Chondrocyte (in vitro differentiated cells): ENCODE measurements at regions not wholly inside any gene's neighbourhood (a gene's known extent, or its start where the extent isn't known, plus 50 kb on each side); places are given as distances from the start of the nearest gene placed in this dataset.

Experiments
- DNase-seq: peaks from one replicate; pipeline ENCODE4 v3.0.0; 2021; ENCODE audit warnings: mixed read lengths, low spot score
- H3K27ac Mint-ChIP-seq: one replicate; pipeline ENCODE4 v1.8.0; 2021; ENCODE audit warnings: mild to moderate bottlenecking, moderate library complexity, mixed read lengths; ENCODE audit not compliant: unreplicated experiment
- H3K27me3 Mint-ChIP-seq: 2 replicates; pipeline ENCODE4 v1.8.0; 2021; ENCODE audit warnings: low read depth, mixed read lengths
- H3K36me3 Mint-ChIP-seq: 2 replicates; pipeline ENCODE4 v1.8.0; 2021; ENCODE audit warnings: low read depth, mixed read lengths
- H3K4me1 Mint-ChIP-seq: 2 replicates; pipeline ENCODE4 v1.8.0; 2021; ENCODE audit warnings: low read depth, mild to moderate bottlenecking, mixed read lengths
- H3K4me3 Mint-ChIP-seq: one replicate; pipeline ENCODE4 v1.8.0; 2021; ENCODE audit warnings: mild to moderate bottlenecking, moderate library complexity, mixed read lengths; ENCODE audit not compliant: unreplicated experiment
- H3K9me3 Mint-ChIP-seq: 2 replicates; pipeline ENCODE4 v1.8.0; 2021; ENCODE audit warnings: low read depth, mixed read lengths
- TF ChIP-seq, protein P1 (sequence below): fragments of 200-600 bp; sonication (generic); IDR thresholded peaks from 2 replicates; pipeline ENCODE4 v1.5.0; 2021; ENCODE audit warnings: antibody characterized with exemption, mild to moderate bottlenecking, moderate library complexity

- Mint-ChIP-seq H3K36me3 (peaks cover 12% of the 10 kb centered on the region), H3K4me3 (no peak overlapping the region), H3K4me1 (no peaks in the 10 kb centered on the region), H3K9me3 (peaks cover 26% of the 10 kb centered on the region), H3K27ac (no peak overlapping the region), H3K27me3 (peaks cover 27% of the 10 kb centered on the region)
- no peak for DNase-seq
- TF ChIP-seq, protein P1, sequence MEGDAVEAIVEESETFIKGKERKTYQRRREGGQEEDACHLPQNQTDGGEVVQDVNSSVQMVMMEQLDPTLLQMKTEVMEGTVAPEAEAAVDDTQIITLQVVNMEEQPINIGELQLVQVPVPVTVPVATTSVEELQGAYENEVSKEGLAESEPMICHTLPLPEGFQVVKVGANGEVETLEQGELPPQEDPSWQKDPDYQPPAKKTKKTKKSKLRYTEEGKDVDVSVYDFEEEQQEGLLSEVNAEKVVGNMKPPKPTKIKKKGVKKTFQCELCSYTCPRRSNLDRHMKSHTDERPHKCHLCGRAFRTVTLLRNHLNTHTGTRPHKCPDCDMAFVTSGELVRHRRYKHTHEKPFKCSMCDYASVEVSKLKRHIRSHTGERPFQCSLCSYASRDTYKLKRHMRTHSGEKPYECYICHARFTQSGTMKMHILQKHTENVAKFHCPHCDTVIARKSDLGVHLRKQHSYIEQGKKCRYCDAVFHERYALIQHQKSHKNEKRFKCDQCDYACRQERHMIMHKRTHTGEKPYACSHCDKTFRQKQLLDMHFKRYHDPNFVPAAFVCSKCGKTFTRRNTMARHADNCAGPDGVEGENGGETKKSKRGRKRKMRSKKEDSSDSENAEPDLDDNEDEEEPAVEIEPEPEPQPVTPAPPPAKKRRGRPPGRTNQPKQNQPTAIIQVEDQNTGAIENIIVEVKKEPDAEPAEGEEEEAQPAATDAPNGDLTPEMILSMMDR: no peak
Measured at GRCh38 chr15:69685512-69686452, 233.2 kb downstream of the RPLP1 start.

- Mint-ChIP-seq H3K4me1 (no peaks in the 10 kb centered on the region), H3K36me3 (peaks cover 12% of the 10 kb centered on the region), H3K4me3 (no peak overlapping the region), H3K27me3 (peaks cover 25% of the 10 kb centered on the region), H3K9me3 (peaks cover 25% of the 10 kb centered on the region), H3K27ac (no peak overlapping the region)
- no peak for DNase-seq
- TF ChIP-seq, protein P1: no peak
Measured at GRCh38 chr15:69686626-69687025, 234.0 kb downstream of the RPLP1 start.

DNA sequence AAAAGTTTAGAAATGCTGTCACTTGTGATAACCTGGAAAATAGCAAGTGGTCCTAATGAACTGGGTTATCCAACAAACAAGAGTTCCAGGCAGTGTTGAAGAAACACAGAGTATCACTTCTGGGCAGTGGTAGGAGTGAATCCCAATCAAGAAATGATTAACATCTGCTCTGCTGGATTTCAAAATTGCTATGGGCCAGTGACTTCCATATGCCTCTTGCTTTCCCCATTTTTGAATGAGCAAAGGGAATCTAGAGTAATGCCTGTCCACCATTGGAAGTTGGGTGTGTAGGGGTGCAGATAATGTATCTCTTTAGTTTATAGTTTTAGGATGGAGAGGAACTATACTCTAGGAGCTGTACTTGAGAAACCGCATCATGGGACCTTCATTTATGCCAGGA, 236.5 kb downstream of the RPLP1 start:
- no peak for DNase-seq
- Mint-ChIP-seq H3K27ac (no peak overlapping the region), H3K27me3 (peaks cover 42% of the 10 kb centered on the region)

GRCh38 chr15:69691307-69692015, 238.8 kb downstream of the RPLP1 start:
- no peak for DNase-seq
- peaks cover 10% of the 10 kb centered on the region for H3K36me3 Mint-ChIP-seq
- H3K9me3 Mint-ChIP-seq: peaks cover 16% of the 10 kb centered on the region
- H3K27me3 Mint-ChIP-seq: peaks cover 39% of the 10 kb centered on the region
- TF ChIP-seq, protein P1: no peak
- no peaks in the 10 kb centered on the region for H3K4me1 Mint-ChIP-seq
- no peak overlapping the region for H3K4me3 Mint-ChIP-seq
- H3K27ac Mint-ChIP-seq: no peak overlapping the region

More for the DNA sequence above, 236.5 kb downstream of the RPLP1 start:
- TF ChIP-seq, protein P1: no peak
- no peak overlapping the region for H3K4me3 Mint-ChIP-seq
- no peaks in the 10 kb centered on the region for H3K4me1 Mint-ChIP-seq
- peaks cover 16% of the 10 kb centered on the region for H3K9me3 Mint-ChIP-seq
- H3K36me3 Mint-ChIP-seq: peaks cover 10% of the 10 kb centered on the region

DNA sequence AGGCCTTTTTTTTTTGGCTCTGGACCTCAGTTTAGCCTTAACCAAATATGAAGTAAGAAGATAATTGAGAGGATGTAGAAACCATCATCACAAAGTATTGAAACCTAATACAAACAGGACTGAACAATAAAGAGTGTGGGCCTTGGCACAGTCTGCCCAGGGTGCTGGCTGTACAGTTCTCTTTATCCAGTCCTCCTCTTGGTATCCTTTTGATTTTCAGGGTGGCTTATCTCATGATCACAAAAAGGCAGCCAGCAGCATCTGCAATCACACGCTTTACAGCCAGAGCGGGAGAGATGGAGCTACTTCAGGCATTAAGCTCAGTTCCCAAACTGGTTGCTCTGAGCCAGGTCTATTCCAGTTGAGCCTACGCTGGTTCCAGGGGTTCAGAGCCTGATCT, 239.7 kb downstream of the RPLP1 start:
- TF ChIP-seq, protein P1: no peak
- H3K9me3 Mint-ChIP-seq: peaks cover 16% of the 10 kb centered on the region
- no peak overlapping the region for H3K27ac Mint-ChIP-seq
- no peak overlapping the region for H3K4me3 Mint-ChIP-seq
- H3K4me1 Mint-ChIP-seq: no peaks in the 10 kb centered on the region
- DNase-seq: no peak
- H3K27me3 Mint-ChIP-seq: peaks cover 38% of the 10 kb centered on the region
- H3K36me3 Mint-ChIP-seq: peaks cover 10% of the 10 kb centered on the region
